Activated CD4-positive, alpha-beta T cell treated with anti-CD3 and anti-CD28 coated beads, Interleukin-2, Interleukin-6, amounts not matched to agents 100 ng/mL and 50 ng/mL, durations not matched to agents 16 hours and 8 hours (primary cell): ENCODE measurements at regions not wholly inside any gene's neighbourhood (a gene's known extent, or its start where the extent isn't known, plus 50 kb on each side); places are given as distances from the start of the nearest gene placed in this dataset.
"Not testable (repeated sequence)": the region's sequence is repeated elsewhere in the genome, so short reads cannot be mapped to it uniquely, and the experiment has no call there.

ENCODE experiments used
- DNase-seq: peaks from one replicate; pipeline ENCODE4 v3.0.0-alpha.2; 2020

- no peak for DNase-seq
Measured at GRCh38 chr17:62322313-62322712, 58.0 kb upstream of the EFCAB3 start.

DNA sequence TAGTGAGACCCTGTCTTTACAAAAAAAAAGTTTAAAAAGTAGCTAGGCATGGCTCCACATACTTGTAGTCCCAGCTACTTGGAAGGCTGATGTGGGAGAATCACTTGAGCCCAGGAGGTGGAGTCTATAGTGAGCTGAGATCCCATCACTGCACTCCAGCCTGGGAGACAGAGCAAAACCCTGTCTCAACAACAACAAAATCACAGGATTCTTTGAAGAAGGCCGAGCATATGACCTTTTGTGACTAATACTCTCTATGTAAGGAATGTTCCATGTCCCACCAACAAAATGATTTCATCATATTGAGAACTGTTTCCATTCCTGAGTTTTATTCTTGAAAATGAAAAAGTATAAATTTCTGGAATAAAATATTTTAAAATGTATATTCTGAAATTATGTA is 58.9 kb upstream of the EFCAB3 start:
- no peak for DNase-seq

GRCh38 chr17:62319846-62320245 is 60.5 kb upstream of the EFCAB3 start:
- DNase-seq = no peak

DNA sequence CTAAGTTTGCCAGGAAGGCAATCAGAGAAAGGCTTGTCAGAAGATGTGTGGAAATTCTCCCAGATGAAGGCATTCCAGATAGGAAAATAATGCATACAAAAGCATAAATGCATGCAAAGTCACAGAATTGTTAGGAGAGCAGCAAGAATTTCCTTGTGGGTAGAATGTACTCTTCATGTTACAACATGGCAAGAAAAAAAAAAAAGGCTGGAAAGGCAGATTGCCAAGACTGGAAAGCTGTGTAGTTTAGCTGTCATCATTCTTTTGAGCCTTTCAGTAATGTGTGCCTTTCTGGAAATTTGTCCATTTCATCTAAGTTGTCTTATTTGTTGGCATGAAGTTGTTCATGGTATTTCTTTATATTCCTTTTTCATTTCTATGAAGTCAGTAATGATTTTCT is 71.0 kb upstream of the EFCAB3 start:
- no peak for DNase-seq

- DNase-seq = no peak
Measured at GRCh38 chr17:62307196-62307595, 73.2 kb upstream of the EFCAB3 start.

DNA sequence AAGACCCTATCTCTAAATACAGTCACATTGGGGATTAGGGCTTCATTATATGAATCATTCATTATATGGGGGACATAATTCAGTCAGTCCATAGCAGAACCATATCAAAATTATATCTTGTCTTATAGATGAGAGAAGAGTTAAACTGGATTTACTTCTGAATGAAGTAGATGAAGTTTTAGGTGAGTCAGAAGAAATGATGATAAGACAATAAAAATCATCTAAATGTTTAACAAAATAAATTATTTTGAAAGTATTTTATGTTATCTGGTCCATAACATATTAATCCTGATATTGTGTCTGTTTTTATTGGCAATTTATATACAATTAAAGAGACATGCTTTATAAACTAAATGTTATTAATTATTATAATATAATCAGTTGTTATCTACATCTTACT is 76.9 kb upstream of the EFCAB3 start:
- DNase-seq = no peak

DNA sequence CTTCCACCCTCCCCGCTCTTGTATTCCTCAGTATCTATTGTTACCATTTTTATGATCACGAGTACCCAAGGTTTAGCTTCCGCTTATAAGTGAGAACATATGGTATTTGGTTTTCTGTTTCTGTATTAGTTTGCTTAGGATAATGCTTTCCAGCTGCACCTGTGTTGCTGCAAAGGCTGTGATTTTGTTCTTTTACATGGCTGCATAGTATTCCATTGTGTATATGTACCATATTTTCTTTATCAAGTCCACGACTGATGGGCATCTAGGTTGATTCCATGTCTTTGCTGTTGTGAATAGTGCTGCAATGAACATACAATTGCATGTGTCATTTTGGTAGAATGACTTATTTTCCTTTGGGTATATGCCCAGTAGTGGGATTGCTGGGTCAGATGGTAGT is 79.7 kb upstream of the EFCAB3 start:
- no peak for DNase-seq

DNA sequence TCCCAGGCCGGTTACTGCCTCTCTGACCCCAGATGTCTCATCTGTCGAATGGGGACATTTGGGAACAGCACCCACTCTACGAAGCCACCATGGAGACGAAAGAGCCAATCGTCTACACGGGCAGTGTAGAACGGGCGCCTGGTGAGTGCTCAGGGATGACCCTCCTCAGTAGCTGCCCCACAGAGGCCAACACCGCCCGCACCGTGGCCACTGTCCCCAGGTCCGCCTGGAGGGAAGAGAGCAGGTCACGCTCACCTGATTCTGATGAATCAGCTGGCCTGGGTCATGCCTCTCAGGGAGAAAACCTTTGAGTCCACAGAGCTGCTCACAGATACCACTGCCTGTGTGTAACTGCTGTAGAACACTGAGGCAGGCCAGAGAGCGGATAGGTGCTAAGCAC is 105.1 kb upstream of the EFCAB3 start:
- DNase-seq = not testable (repeated sequence)

DNA sequence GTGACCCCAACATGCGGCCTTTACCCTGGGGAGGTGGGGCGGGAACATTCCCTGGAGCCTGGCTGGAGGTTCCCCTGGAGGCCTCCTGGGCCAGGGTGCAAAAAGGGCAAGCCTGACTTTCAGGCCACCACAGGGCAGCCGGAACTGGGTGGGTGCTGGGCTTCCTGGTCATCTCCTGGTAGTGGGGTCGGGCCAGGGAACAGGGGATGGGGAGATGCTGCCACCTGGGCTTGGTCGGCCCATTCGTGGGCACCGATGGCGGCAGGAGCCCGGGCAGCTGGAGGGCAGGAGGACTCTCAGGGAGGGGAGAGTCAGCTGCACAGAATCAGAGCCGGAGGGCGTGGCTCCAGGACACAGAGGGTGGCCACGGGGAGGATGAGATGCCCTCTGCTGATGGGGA is 112.0 kb upstream of the EFCAB3 start:
- DNase-seq = not testable (repeated sequence)

GRCh38 chr17:62264974-62265373 is 115.4 kb upstream of the EFCAB3 start:
- not testable (repeated sequence) for DNase-seq

GRCh38 chr17:62255791-62256190 is 124.6 kb upstream of the EFCAB3 start:
- DNase-seq = not testable (repeated sequence)

GRCh38 chr17:62242076-62242475 is 138.3 kb upstream of the EFCAB3 start:
- not testable (repeated sequence) for DNase-seq

GRCh38 chr17:62239569-62239968 is 140.8 kb upstream of the EFCAB3 start:
- not testable (repeated sequence) for DNase-seq

GRCh38 chr17:62238551-62239338 is 141.6 kb upstream of the EFCAB3 start:
- DNase-seq = not testable (repeated sequence)

DNA sequence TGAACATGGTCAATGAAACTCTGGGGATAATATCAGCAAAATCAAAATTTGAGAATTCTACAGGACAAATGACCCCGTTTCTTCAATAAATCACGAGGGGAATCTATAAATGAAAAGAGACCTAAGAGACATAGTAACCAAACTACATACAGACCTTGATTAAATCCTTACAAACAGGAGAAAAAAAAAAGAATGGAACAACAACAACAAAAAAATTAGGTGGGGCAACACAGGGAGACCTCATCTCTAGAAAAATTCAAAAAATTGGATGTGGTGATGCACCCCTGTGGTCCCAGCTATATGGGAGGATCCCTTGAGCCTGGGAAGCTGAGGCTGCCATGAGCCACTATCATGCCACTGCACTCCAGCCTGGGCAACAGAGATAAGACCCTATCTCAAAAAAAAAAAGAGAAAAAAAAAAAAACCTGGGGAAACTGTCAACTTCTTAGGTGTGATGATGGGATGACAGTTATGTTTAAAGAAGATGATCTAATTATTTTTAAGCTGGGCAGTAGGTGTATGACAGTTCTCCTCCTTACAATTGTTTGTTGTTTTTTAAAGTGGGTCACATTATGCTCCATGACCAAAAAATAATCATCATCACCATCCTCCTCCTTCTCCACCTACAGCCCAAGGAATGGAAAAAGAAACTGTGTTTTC is 146.4 kb upstream of the EFCAB3 start:
- DNase-seq = not testable (repeated sequence)

DNA sequence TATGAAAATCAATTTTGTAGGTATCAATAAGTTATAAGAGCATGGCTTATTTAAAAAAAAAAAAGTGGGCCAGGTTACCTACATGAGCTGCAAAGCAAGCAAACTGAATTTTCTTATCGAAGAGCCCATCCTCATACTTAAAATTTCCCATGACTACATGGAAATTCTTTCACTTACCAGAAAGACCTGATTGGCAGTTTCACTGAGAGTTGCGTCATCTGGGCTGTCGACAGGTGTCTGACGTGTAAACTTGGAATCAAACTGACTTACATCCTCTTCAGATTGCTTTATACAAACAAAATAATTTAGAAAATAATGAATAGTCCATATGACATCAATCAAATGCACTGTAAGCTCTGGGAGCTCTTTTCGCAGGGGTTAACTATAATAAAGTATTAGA is 149.1 kb upstream of the EFCAB3 start:
- not testable (repeated sequence) for DNase-seq

GRCh38 chr17:62226610-62227240 is 153.6 kb upstream of the EFCAB3 start:
- peak; percentile 27 for DNase-seq

DNA sequence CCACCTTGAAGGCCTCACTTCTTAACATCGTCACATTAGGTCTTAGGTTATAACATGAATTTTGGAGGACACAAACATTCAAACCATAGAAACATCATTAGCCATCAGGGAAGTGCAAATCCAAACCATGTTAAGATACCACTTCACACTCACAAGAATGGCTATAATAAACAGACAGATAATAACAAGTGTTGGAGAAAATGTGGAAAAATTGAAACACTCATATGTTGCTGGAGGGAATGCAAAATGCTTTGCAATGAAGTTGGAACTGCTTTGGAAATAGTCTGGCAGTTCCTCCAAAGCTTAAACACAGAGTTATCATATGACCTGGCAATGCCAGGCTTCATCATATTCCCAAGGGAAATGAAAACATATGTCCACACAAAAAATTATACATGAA is 156.8 kb upstream of the EFCAB3 start:
- DNase-seq = not testable (repeated sequence)

GRCh38 chr17:62219221-62219899 is 154.3 kb upstream of the MED13 start:
- DNase-seq = no peak

- DNase-seq = no peak
Measured at GRCh38 chr17:62216847-62217246, 151.8 kb upstream of the MED13 start.

DNA sequence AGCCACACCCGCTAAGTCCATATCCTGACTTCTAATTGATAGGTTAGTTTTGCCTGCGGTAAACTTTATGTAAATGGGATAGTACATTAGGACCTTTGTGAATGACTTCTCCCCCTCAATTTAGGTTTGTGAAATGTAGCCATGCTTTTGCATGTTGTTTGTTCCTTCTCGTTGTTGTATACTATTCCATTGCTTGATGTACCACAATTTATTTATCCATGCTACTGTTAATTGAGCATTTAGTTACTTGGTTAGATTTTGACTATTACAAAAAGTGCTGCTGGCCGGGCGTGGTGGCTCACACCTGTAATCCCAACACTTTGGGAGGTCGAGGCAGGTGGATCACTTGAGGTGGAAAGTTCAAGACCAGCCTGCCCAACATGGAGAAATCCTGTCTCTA is 150.8 kb upstream of the MED13 start:
- not testable (repeated sequence) for DNase-seq

- no peak for DNase-seq
Measured at GRCh38 chr17:62206550-62206949, 141.5 kb upstream of the MED13 start.

- DNase-seq = not testable (repeated sequence)
Measured at GRCh38 chr17:62197156-62197555, 132.1 kb upstream of the MED13 start.
